CD4-positive, alpha-beta T cell treated with Interleukin-12 subunit alpha and Interleukin-12 subunit beta, for 1 hour (primary cell): ENCODE measurements at regions not wholly inside any gene's neighbourhood (a gene's known extent, or its start where the extent isn't known, plus 50 kb on each side); places are given as distances from the start of the nearest gene placed in this dataset.
"Not testable (repeated sequence)": the region's sequence is repeated elsewhere in the genome, so short reads cannot be mapped to it uniquely, and the experiment has no call there.

ENCODE experiments used
- DNase-seq: peaks from one replicate; pipeline ENCODE4 v3.0.0-alpha.2; 2020

GRCh38 chr2:120503206-120503792, 157.4 kb downstream of the INHBB start:
- DNase-seq = no peak

- no peak for DNase-seq
Measured at GRCh38 chr2:120503793-120504571, 158.0 kb downstream of the INHBB start.

- DNase-seq = no peak
Measured at GRCh38 chr2:120504936-120505705, 159.2 kb downstream of the INHBB start.

GRCh38 chr2:120508567-120509041, 162.7 kb downstream of the INHBB start:
- DNase-seq = no peak

- DNase-seq = no peak
Measured at GRCh38 chr2:120509213-120509815, 163.4 kb downstream of the INHBB start.

GRCh38 chr2:120509991-120510735, 164.2 kb downstream of the INHBB start:
- DNase-seq = no peak

- no peak for DNase-seq
Measured at GRCh38 chr2:120510751-120511395, 164.9 kb downstream of the INHBB start.

GRCh38 chr2:120511536-120511935, 165.6 kb downstream of the INHBB start:
- DNase-seq = no peak

- no peak for DNase-seq
Measured at GRCh38 chr2:120511947-120512710, 166.2 kb downstream of the INHBB start.

GRCh38 chr2:120513776-120514357, 167.9 kb downstream of the INHBB start:
- no peak for DNase-seq

- DNase-seq = no peak
Measured at GRCh38 chr2:120514521-120514920, 168.6 kb downstream of the INHBB start.

GRCh38 chr2:120515066-120515758, 169.3 kb downstream of the INHBB start:
- DNase-seq = not testable (repeated sequence)

GRCh38 chr2:120515759-120516678, 170.1 kb downstream of the INHBB start:
- DNase-seq = no peak

- no peak for DNase-seq
Measured at GRCh38 chr2:120516679-120517314, 170.9 kb downstream of the INHBB start.

- no peak for DNase-seq
Measured at GRCh38 chr2:120517751-120518469, 172.0 kb downstream of the INHBB start.

- DNase-seq = no peak
Measured at GRCh38 chr2:120518819-120519218, 172.9 kb downstream of the INHBB start.

- no peak for DNase-seq
Measured at GRCh38 chr2:120519469-120519868, 173.5 kb downstream of the INHBB start.

- DNase-seq = no peak
Measured at GRCh38 chr2:120520454-120520853, 174.5 kb downstream of the INHBB start.
